GM18511 (cell line): ENCODE measurements at regions not wholly inside any gene's neighbourhood (a gene's known extent, or its start where the extent isn't known, plus 50 kb on each side); places are given as distances from the start of the nearest gene placed in this dataset.

Source experiments
- ATAC-seq: cut with Tn5 transposase; IDR thresholded peaks from one replicate; pipeline ENCODE4 v1.9.1; 2021; ENCODE audit warnings: mild to moderate bottlenecking, moderate library complexity; ENCODE audit not compliant: unreplicated experiment

GRCh38 chr1:118736322-118736721, 251.8 kb downstream of the TBX15 start:
- no peak for ATAC-seq

GRCh38 chr1:118717893-118718292, 270.2 kb downstream of the TBX15 start:
- ATAC-seq: no peak

- no peak for ATAC-seq
Observed at GRCh38 chr1:118716775-118717174, 271.4 kb downstream of the TBX15 start.

- ATAC-seq: no peak
Observed at GRCh38 chr1:118711356-118711755, 276.8 kb downstream of the TBX15 start.

DNA sequence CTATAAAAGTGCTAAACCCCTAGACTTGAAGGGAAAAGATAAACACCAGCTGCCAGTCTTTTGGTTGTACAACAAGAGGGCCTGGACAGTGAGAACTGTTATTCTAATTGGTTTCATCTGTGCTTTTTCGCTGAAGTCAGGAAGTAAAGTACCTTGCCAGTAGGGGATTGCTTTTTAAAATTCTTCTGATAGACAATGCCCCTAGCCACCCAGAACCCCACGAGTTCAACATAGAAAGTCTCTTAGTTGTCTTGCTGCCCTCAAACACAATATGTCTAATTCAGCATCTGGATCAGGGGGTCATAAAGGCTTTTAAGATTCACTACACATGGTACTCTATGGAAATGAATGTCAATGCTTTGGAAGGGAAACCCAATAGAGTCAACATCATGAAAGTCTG, 289.2 kb downstream of the TBX15 start:
- ATAC-seq: no peak

- ATAC-seq: no peak
Observed at GRCh38 chr1:118692143-118692542, 296.0 kb downstream of the TBX15 start.

- no peak for ATAC-seq
Observed at GRCh38 chr1:118688891-118689290, 299.3 kb downstream of the TBX15 start.

DNA sequence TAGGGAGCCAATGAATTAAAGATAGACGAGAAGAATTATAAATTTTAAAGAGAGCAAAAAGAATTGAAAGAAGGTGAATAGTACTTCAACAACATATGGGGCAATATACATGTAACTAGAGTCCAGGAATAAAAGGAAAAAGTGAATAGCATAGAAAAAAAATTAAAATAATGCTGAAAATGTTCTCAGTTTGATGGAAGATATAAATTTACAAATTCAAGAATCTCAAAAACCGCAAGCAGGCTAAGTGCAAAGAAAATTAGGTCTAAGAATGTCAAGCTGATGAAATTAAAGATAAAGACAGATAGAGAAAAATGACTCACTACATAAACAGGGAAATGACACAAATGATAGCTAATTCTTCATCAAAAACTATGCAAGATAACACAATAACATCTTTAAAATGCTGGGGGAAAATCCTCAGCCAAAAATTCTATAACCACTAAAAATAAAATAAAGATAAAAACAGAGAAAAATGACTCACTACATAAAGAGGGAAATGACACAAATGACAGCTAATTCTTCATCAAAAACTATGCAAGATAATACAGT, 326.3 kb downstream of the TBX15 start:
- no peak for ATAC-seq

DNA sequence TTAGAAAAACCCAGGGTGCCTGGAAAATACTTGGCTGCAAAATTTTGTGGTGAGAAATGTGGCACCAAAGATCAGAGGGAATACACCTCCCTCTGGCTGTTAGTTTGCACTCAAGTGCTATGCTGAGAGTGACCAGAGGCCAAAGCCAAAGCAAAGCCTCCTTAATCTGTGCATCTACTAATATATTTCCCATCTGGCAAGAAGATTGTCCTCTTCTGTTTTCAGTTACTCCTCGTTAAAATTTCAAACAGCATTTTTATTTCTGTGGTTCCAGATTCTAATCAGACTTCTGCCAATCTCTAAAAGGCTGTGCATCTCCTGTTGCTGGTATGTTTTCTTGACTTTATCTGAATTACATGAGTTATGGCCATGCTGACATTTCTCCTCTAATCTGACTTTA, 327.4 kb downstream of the TBX15 start:
- ATAC-seq: no peak

GRCh38 chr1:118659646-118660045, 328.5 kb downstream of the TBX15 start:
- no peak for ATAC-seq

DNA sequence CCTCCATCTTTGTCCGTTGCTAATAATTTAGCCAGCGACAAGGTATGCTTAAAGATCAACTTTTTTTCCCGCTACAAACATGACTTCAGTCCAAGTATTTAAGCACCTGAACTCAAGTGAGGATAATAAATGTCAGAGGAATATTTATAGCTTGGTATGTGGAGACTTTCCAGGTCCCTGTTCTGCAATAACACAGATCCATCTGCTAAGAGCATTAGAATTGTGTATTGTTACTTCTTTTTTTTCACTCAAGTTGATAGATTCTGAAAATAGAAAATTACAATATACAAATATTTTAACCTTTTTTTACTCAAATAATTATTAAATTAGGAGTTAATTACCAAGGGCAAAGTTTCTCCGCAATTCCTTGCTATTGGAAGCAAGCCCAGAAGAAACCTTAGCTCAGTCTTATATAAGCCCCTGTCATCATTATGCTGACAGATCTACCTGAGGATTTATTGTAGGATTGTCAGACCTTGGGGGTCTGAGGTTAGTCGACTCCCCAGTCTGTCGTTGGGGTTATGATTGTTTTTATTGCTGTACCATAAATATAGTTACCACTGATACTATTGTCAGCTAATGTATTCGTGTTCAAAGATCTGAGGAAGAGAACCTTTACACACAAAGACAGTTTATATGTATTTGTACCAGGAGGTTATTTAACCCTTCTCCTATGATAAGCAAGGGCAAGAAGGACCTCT, 337.9 kb downstream of the TBX15 start:
- ATAC-seq: no peak

GRCh38 chr1:118649369-118650106, 338.6 kb downstream of the TBX15 start:
- ATAC-seq: no peak

DNA sequence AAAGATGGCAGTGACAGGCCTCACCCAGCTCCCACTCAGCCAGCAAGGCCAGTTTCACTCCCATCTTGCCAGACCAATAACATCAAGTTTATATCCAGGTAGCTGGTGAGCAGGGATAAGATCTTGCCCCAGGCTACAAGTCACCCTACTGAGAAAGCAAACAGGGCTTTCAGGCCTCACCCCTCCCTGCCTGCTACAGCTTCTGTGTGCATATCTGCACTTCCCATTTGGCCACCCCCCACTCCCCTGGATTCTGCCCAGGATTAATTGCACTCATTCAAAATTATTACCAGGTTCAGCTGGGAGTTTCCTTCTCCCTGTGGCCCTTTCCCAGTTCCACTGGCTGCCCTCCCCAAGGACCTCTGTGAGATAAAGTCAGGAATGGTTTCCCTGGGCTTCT, 352.1 kb downstream of the TBX15 start:
- ATAC-seq: no peak

DNA sequence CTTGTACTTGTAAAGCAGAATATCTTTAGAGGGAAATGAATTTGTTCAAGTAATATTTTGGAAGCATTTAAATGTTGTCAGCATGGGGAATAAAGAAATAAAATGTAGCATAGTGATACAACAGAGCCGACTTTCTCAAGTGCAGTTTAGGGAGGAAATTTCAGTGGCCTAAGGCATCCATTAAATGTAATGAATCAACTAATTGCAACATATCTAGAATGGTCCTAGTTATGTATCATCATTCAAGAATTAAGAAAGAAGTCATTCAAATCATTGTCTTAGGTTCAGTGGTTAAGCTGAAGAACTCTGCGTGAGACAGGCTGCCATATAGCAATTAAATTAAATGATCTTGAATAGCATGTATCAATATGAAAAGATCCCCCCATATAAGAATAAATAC, 360.7 kb downstream of the TBX15 start:
- ATAC-seq: no peak

DNA sequence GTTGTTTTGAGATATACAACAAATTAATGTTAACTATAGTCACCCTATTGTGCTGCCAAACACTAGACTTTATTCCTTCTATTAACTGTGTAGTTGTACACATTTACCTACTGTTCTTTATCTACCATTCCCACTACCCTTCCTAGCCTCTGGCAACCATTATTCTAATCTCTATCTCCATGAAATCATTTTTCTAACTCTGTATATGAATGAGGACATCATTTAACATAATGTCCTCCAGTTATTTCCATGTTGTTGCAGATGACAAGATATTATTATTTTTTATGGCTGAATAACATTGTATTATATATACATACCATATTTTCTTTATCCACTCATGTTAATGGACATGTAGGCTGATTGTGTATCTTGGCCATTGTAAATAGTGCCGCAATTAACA, 366.3 kb downstream of the TBX15 start:
- no peak for ATAC-seq

DNA sequence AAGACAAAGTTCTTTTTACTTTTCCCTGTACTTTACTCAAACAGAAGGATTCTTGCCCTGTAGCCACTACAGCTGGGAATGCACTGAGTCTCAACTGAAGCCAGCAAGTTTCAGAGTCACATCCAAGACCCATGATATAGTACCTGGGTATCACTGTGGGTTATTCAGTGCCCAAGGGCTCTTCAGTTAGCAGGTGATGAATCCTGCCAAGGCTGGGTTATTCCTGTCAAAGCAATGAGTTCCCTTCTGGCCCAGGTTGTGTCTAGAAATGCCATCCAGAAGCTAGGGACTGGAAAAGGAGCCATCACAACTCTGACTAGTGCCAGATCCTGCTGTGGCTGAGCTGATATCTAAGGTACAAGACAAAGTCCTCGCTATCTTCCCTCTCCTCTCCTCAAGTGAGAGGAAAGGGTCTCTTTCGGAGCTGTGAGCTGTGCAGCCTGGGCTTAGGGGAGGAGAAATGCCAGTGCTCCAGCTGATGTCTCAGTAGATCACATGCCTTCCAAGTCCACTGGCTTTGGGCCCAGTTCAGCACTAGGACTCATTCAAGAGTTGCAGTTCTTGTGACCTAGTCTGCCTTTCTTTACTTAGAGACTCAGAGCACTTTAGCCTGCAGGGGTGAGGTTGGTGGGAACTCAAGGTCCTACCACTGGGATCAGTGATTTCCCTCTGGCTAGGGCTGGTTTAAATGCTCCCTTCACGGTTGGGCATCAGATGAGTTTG, 369.4 kb downstream of the TBX15 start:
- ATAC-seq: no peak

GRCh38 chr1:118617916-118618315, 370.2 kb downstream of the TBX15 start:
- no peak for ATAC-seq

GRCh38 chr1:118615066-118615465, 373.1 kb downstream of the TBX15 start:
- ATAC-seq: no peak

GRCh38 chr1:118589238-118589846, 398.8 kb downstream of the TBX15 start:
- ATAC-seq: no peak

GRCh38 chr1:118588566-118588965, 399.6 kb downstream of the TBX15 start:
- ATAC-seq: no peak

DNA sequence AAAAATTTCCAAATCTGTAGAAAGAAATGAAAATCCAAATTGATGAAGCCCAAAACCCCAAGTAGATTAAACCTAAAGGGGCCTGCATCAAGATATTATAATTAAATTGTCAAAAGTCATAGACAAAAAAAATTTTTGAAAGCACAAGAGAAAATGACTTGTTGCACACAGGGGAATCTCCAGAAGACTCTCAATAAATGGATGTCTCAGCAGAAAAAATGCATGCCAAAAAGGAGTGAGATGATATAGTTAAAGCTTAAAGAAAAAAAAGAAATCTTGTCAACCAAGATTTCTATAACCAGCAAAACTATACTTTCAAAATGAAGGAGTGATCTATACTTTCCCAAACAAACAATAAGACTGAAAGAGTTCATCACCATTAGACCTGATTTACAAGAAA, 393.2 kb upstream of the SPAG17 start:
- ATAC-seq: no peak
